Tibial nerve (tissue), 4 donors: ENCODE measurements at regions not wholly inside any gene's neighbourhood (a gene's known extent, or its start where the extent isn't known, plus 50 kb on each side); places are given as distances from the start of the nearest gene placed in this dataset.
"Not testable (repeated sequence)": the region's sequence is repeated elsewhere in the genome, so short reads cannot be mapped to it uniquely, and the experiment has no call there.

Experiments
- DNase-seq, 2 donors: peaks; one replicate each; pipeline ENCODE4 v3.0.0-alpha.2; 2019; ENCODE audit warnings: low spot score in 2 of 2
- H3K27ac ChIP-seq, 4 donors: fragments of 200-600 bp; sonication (generic) in 3 of 4; one replicate each; pipeline ENCODE4 v1.5.1; 2017 to 2019; ENCODE audit warnings: mild to moderate bottlenecking in 1 of 4
- H3K27me3 ChIP-seq, 2 donors: fragments of 200-600 bp; sonication (generic) in 1 of 2; one replicate each; pipeline versions ENCODE4 v1.5.1 to v1.6.0; 2017 to 2019
- H3K36me3 ChIP-seq, 3 donors: fragments of 200-600 bp; sonication (generic); one replicate each; pipeline ENCODE4 v1.5.1; 2018 to 2019
- H3K4me1 ChIP-seq, 4 donors: fragments of 200-600 bp; sonication (generic) in 3 of 4; one replicate each; pipeline ENCODE4 v1.5.1; 2017 to 2019
- H3K4me3 ChIP-seq, 4 donors: fragments of 200-600 bp; sonication (generic) in 3 of 4; one replicate each; pipeline ENCODE4 v1.5.1; 2017 to 2019; ENCODE audit warnings: mild to moderate bottlenecking in 1 of 4, moderate library complexity in 1 of 4
- H3K9me3 ChIP-seq, 4 donors: fragments of 200-600 bp; sonication (generic) in 3 of 4; one replicate each; pipeline ENCODE4 v1.5.1; 2017 to 2019
- CTCF ChIP-seq, 5 experiments: fragments of 200-600 bp in 3 of 5; fragments of 450-650 bp in 2 of 5; sonication (generic) in 3 of 5; IDR thresholded peaks; one replicate each; pipeline ENCODE4 v1.5.1; 2016 to 2019; ENCODE audit warnings: antibody characterized with exemption in 5 of 5, mild to moderate bottlenecking in 3 of 5, moderate library complexity in 2 of 5
- EP300 ChIP-seq, 2 donors: sonication (generic); formaldehyde crosslinking; IDR thresholded peaks; one replicate each; pipeline ENCODE4 v1.6.1; 2017; ENCODE audit warnings: antibody characterized with exemption in 2 of 2, mild to moderate bottlenecking in 1 of 2
- POLR2A ChIP-seq, 2 donors: fragments of 450-650 bp; IDR thresholded peaks; one replicate each; pipeline ENCODE4 v1.6.1; 2017; ENCODE audit warnings: antibody characterized with exemption in 2 of 2, mild to moderate bottlenecking in 2 of 2, moderate library complexity in 2 of 2
- WGBS, 2 donors: methylation state at CpG; one replicate each; pipeline ENCODE4 v1.1.5; 2018; 5-methylcytosine and 5-hydroxymethylcytosine counted together

GRCh38 chr9:24986331-24986730, 440.6 kb upstream of the IZUMO3 start:
- DNase-seq: no peak
- no peak for TF ChIP-seq POLR2A (IDR thresholded peaks at IDR 0.05)
- TF ChIP-seq CTCF (IDR thresholded peaks at IDR 0.05): no peak
- TF ChIP-seq EP300 (IDR thresholded peaks at IDR 0.05): no peak
- 50 to 64% methylated on average over 3 of the region's 3 CpGs for WGBS, 2 donors
- Histone ChIP-seq H3K4me3 (no peak overlapping the region), H3K27ac (no peak overlapping the region), H3K27me3 (no peaks in the 10 kb centered on the region), H3K9me3 (no peaks in the 10 kb centered on the region), H3K36me3 (no peaks in the 10 kb centered on the region), H3K4me1 (no peaks in the 10 kb centered on the region)

- 91 to 96% methylated on average over 8 of the region's 8 CpGs for WGBS, 2 donors
- not testable (repeated sequence) for DNase-seq, H3K27me3 ChIP-seq, H3K36me3 ChIP-seq, H3K27ac ChIP-seq, H3K9me3 ChIP-seq, H3K4me1 ChIP-seq, H3K4me3 ChIP-seq
Measured at GRCh38 chr9:24970780-24971179, 425.1 kb upstream of the IZUMO3 start.

- DNase-seq: no peak
- H3K27ac ChIP-seq: no peak overlapping the region
- no peaks in the 10 kb centered on the region for H3K27me3 ChIP-seq
- no peaks in the 10 kb centered on the region for H3K9me3 ChIP-seq
- H3K4me1 ChIP-seq: no peaks in the 10 kb centered on the region
- no peak overlapping the region for H3K4me3 ChIP-seq
- TF ChIP-seq CTCF (IDR thresholded peaks at IDR 0.05): no peak
- TF ChIP-seq POLR2A (IDR thresholded peaks at IDR 0.05): no peak
- no peak for TF ChIP-seq EP300 (IDR thresholded peaks at IDR 0.05)
- H3K36me3 ChIP-seq: no peaks in the 10 kb centered on the region
Measured at GRCh38 chr9:24961762-24962161, 416.1 kb upstream of the IZUMO3 start.

GRCh38 chr9:24953070-24953469, 407.4 kb upstream of the IZUMO3 start:
- WGBS, 2 donors: 86 to 91% methylated on average over 1 of the region's 1 CpG
- H3K27me3 ChIP-seq: no peaks in the 10 kb centered on the region

GRCh38 chr9:24939109-24939850, 393.6 kb upstream of the IZUMO3 start:
- H3K9me3 ChIP-seq: no peaks in the 10 kb centered on the region
- H3K4me3 ChIP-seq: no peak overlapping the region
- 87% methylated on average over 5 of the region's 5 CpGs for WGBS, 2 donors
- H3K27ac ChIP-seq: no peak overlapping the region
- H3K4me1 ChIP-seq: no peaks in the 10 kb centered on the region
- TF ChIP-seq POLR2A (IDR thresholded peaks at IDR 0.05): no peak
- TF ChIP-seq EP300 (IDR thresholded peaks at IDR 0.05): no peak
- TF ChIP-seq CTCF (IDR thresholded peaks at IDR 0.05): no peak
- no peaks in the 10 kb centered on the region for H3K27me3 ChIP-seq
- no peaks in the 10 kb centered on the region for H3K36me3 ChIP-seq
- DNase-seq: no peak

More at GRCh38 chr9:24953070-24953469, 407.4 kb upstream of the IZUMO3 start:
- DNase-seq: no peak
- Histone ChIP-seq H3K4me3 (no peak overlapping the region), H3K36me3 (no peaks in the 10 kb centered on the region), H3K4me1 (no peaks in the 10 kb centered on the region), H3K9me3 (no peaks in the 10 kb centered on the region), H3K27ac (no peak overlapping the region)
- TF ChIP-seq POLR2A (IDR thresholded peaks at IDR 0.05): no peak

GRCh38 chr9:24936117-24936516, 390.4 kb upstream of the IZUMO3 start:
- WGBS, 2 donors: 82 to 87% methylated on average over 3 of the region's 3 CpGs
- H3K4me1 ChIP-seq: no peaks in the 10 kb centered on the region
- no peaks in the 10 kb centered on the region for H3K36me3 ChIP-seq
- TF ChIP-seq EP300 (IDR thresholded peaks at IDR 0.05) (no peak), POLR2A (IDR thresholded peaks at IDR 0.05) (no peak)
- H3K27ac ChIP-seq: no peak overlapping the region
- no peak for DNase-seq
- no peaks in the 10 kb centered on the region for H3K27me3 ChIP-seq
- H3K9me3 ChIP-seq: no peaks in the 10 kb centered on the region
- no peak overlapping the region for H3K4me3 ChIP-seq

GRCh38 chr9:24932785-24933184, 387.1 kb upstream of the IZUMO3 start:
- no peaks in the 10 kb centered on the region for H3K27me3 ChIP-seq
- H3K9me3 ChIP-seq: no peaks in the 10 kb centered on the region
- WGBS, 2 donors: 82 to 84% methylated on average over 2 of the region's 2 CpGs
- DNase-seq: no peak
- H3K36me3 ChIP-seq: no peaks in the 10 kb centered on the region
- TF ChIP-seq CTCF (IDR thresholded peaks at IDR 0.05) (no peak), EP300 (IDR thresholded peaks at IDR 0.05) (no peak), POLR2A (IDR thresholded peaks at IDR 0.05) (no peak)
- no peaks in the 10 kb centered on the region for H3K4me1 ChIP-seq
- no peak overlapping the region for H3K4me3 ChIP-seq
- H3K27ac ChIP-seq: no peak overlapping the region
